ENCODE measurements at regions not wholly inside any gene's neighbourhood (a gene's known extent, or its start where the extent isn't known, plus 50 kb on each side); places are given as distances from the start of the nearest gene placed in this dataset.
A peak's percentile ranks its signal among the peaks of the same experiment; 100 is the strongest.
"Not testable (repeated sequence)": the region's sequence is repeated elsewhere in the genome, so short reads cannot be mapped to it uniquely, and the experiment has no call there.

DNA sequence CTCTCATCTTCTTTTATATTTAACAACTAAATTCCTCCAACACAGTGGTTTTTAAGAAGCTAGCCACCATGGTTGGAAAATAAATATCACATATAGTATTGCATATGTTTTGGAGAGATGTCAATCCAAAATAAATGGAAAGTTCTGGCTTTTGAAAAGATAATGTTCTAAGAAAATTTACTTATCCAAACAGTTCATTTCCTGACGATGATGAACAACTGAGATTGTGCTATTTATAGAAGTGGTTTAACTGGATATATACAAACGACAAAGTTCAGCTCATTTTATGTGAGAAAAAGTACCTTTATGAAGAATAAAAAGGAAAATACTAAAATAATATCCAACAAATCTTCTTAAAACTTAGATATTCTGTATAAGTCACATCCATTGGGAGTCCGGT, 174.7 kb downstream of the MZT1 start:
- Mint-ChIP-seq H3K4me3 (no peak overlapping the region), H3K36me3 (no peaks in the 10 kb centered on the region), H3K27me3 (no peaks in the 10 kb centered on the region), H3K4me1 (no peaks in the 10 kb centered on the region), H3K9me3 (peaks cover 0 to 3% (median 0%) of the 10 kb centered on the region in 5 donors), H3K27ac (no peak overlapping the region)
- Histone ChIP-seq H3K4me3 (ENCODE audit: low read length) (no peak overlapping the region), H3K36me3 (ENCODE audit: insufficient read depth, low read length) (no peaks in the 10 kb centered on the region), H3K4me1 (ENCODE audit: insufficient read depth, low read length) (no peaks in the 10 kb centered on the region), H3K9me3 (ENCODE audit: low read length) (no peaks in the 10 kb centered on the region), H3K27me3 (ENCODE audit: insufficient read depth, low read length, poor library complexity, severe bottlenecking) (no peaks in the 10 kb centered on the region), H3K27ac (ENCODE audit: low read depth, low read length) (no peak overlapping the region)
- no peak for DNase-seq
- ChIA-PET CTCF (no interaction called here), POLR2A (no interaction called here)

DNA sequence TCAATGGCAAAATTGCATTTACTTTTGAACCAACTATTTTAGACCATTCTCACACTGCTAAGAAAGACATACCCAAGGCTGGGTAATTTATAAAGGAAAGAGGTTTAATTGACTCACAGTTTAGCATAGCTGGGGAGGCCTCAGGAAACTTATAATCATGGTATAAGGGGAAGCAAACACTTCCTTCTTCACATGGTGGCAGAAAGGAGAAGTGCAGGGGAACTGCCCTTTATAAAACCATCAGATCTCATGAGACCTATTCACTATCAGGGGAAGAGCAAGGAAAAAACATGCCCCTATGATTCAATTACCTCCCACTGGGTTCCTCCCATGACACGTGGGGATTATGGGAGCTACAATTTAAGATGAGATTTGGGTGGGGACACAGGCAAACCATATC, 181.5 kb downstream of the MZT1 start:
- H3K4me3 Mint-ChIP-seq; DNase-seq; H3K27ac Mint-ChIP-seq; H3K9me3 Mint-ChIP-seq; H3K4me1 ChIP-seq (ENCODE audit: insufficient read depth, low read length); H3K27me3 Mint-ChIP-seq; H3K27me3 ChIP-seq (ENCODE audit: insufficient read depth, low read length, poor library complexity, severe bottlenecking); H3K9me3 ChIP-seq (ENCODE audit: low read length); H3K36me3 Mint-ChIP-seq; CTCF ChIA-PET; POLR2A ChIA-PET; H3K4me1 Mint-ChIP-seq; H3K36me3 ChIP-seq (ENCODE audit: insufficient read depth, low read length); H3K4me3 ChIP-seq (ENCODE audit: low read length); H3K27ac ChIP-seq (ENCODE audit: low read depth, low read length): not testable (repeated sequence)

DNA sequence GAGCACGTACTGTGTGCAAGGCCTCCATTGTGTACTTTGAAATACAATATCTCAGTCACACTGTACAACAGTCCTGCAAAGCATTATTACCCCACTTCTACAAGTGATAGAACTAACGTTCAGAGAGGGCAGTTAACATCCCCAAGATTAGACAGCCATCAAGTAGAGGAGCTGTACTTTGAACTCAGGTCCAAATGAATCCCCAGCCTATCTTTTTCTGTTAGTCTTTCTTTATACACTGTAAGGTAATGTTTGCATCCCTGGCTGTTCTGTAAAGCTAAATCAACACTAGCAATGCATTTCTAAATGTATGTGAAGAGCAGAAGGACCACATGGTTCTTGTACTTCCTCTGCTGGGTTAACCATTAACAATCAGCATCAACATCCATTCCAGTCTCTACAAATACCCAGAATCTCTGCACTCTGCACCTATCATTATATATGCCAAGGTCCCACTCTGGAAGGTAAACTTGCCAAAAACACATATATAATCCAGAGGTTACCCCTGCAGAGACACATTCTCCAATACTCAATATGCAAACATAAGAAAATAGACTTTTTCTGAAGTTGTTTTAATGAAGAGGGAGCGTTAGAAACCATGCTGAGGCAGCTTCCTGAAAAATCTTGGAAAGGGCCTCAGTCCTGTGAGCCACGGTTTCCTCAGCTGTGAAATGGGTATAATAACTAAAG, 182.3 kb downstream of the MZT1 start:
- Histone ChIP-seq H3K4me1 (ENCODE audit: insufficient read depth, low read length) (no peaks in the 10 kb centered on the region), H3K9me3 (ENCODE audit: low read length) (no peaks in the 10 kb centered on the region), H3K27ac (ENCODE audit: low read depth, low read length) (no peak overlapping the region), H3K36me3 (ENCODE audit: insufficient read depth, low read length) (no peaks in the 10 kb centered on the region), H3K4me3 (ENCODE audit: low read length) (no peak overlapping the region), H3K27me3 (ENCODE audit: insufficient read depth, low read length, poor library complexity, severe bottlenecking) (no peaks in the 10 kb centered on the region)
- H3K4me3 Mint-ChIP-seq = no peak overlapping the region
- ChIA-PET POLR2A (no interaction called here), CTCF (no interaction called here)
- H3K27me3 Mint-ChIP-seq = no peaks in the 10 kb centered on the region
- H3K27ac Mint-ChIP-seq = no peak overlapping the region
- no peaks in the 10 kb centered on the region for H3K4me1 Mint-ChIP-seq
- DNase-seq = no peak
- no peaks in the 10 kb centered on the region for H3K36me3 Mint-ChIP-seq
- peaks cover 0 to 3% (median 0%) of the 10 kb centered on the region in 5 donors for H3K9me3 Mint-ChIP-seq

DNA sequence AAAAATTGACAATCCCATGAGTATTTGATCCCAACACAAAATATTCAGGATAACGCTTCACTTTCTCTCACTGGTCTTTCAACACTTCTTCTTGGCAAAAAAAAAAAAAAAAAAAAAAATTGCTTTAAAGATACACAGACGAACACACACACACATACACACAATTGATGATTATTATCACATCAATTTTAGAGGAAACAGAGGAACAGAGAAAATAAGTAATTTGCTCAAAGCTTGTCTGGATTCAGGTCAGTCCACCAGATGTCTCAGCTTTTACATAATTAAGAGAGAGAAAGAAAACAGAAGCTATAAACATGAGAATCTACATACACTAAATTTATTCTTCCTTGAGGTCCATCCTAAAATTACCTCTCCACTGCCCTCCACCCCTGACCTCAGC, 183.4 kb downstream of the MZT1 start:
- H3K4me3 ChIP-seq (ENCODE audit: low read length) = no peak overlapping the region

DNA sequence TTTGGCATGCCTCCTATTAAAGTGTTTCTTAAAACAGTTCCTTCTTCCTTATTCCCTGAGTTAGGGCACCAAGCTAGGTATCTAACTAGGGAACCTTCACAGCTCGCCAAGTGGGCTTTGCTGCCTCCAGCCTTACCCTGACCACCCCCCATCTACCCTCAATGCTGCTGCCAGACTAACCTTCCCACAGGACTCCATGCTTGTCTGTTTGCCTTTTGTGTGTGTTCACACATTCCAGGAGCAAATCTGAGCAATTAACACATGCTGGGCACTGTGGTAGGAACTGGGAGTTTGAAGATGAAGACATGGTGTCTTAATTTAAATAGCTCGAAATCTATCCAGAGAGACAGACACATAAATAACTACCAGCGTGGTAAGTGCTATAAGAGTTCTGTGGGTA, 185.2 kb downstream of the MZT1 start:
- no peaks in the 10 kb centered on the region for H3K4me1 ChIP-seq (ENCODE audit: insufficient read depth, low read length)
- no peak overlapping the region for H3K27ac ChIP-seq (ENCODE audit: low read depth, low read length)
- H3K4me3 ChIP-seq (ENCODE audit: low read length) = no peak overlapping the region
- Mint-ChIP-seq H3K27ac (peak overlapping the region in 1 of 8 donors; percentile 1), H3K27me3 (peaks cover 0 to 2% of the 10 kb centered on the region in 2 donors), H3K9me3 (peaks cover 0 to 2% (median 0%) of the 10 kb centered on the region in 5 donors), H3K4me1 (no peaks in the 10 kb centered on the region), H3K36me3 (no peaks in the 10 kb centered on the region), H3K4me3 (no peak overlapping the region)
- no peaks in the 10 kb centered on the region for H3K27me3 ChIP-seq (ENCODE audit: insufficient read depth, low read length, poor library complexity, severe bottlenecking)
- CTCF ChIA-PET = no interaction called here
- no peaks in the 10 kb centered on the region for H3K36me3 ChIP-seq (ENCODE audit: insufficient read depth, low read length)
- no peak for DNase-seq
- no peaks in the 10 kb centered on the region for H3K9me3 ChIP-seq (ENCODE audit: low read length)
- POLR2A ChIA-PET = no interaction called here

More for the DNA sequence above, 183.4 kb downstream of the MZT1 start:
- no peaks in the 10 kb centered on the region for H3K36me3 Mint-ChIP-seq
- Histone ChIP-seq H3K4me1 (ENCODE audit: insufficient read depth, low read length) (no peaks in the 10 kb centered on the region), H3K27me3 (ENCODE audit: insufficient read depth, low read length, poor library complexity, severe bottlenecking) (no peaks in the 10 kb centered on the region), H3K27ac (ENCODE audit: low read depth, low read length) (no peak overlapping the region), H3K9me3 (ENCODE audit: low read length) (no peaks in the 10 kb centered on the region), H3K36me3 (ENCODE audit: insufficient read depth, low read length) (no peaks in the 10 kb centered on the region)
- no peaks in the 10 kb centered on the region for H3K4me1 Mint-ChIP-seq
- H3K4me3 Mint-ChIP-seq = no peak overlapping the region
- ChIA-PET CTCF (no interaction called here), POLR2A (no interaction called here)
- H3K27ac Mint-ChIP-seq = no peak overlapping the region
- no peaks in the 10 kb centered on the region for H3K27me3 Mint-ChIP-seq
- H3K9me3 Mint-ChIP-seq = peaks cover 0 to 3% (median 0%) of the 10 kb centered on the region in 5 donors
- no peak for DNase-seq

DNA sequence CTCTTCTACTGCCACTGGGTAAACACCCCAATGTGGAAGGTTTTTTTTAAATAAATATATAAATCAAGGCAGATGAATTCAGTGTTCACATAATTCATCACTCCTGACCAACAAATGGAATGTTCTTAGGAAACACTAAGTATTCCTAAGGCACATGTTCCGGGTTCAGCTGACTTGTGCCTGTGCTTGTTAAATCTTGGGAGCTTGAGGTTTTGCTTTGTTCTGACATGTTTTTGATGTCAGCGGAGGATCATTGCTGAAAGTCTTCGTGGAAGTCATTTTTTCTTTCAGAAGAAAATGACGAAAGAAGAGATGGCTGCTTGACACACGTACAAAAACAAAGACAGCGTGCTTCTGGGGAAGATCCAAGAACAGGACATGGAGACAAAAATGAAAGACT, 185.8 kb downstream of the MZT1 start:
- Histone ChIP-seq H3K4me1 (ENCODE audit: insufficient read depth, low read length) (no peaks in the 10 kb centered on the region), H3K9me3 (ENCODE audit: low read length) (no peaks in the 10 kb centered on the region), H3K36me3 (ENCODE audit: insufficient read depth, low read length) (no peaks in the 10 kb centered on the region), H3K27me3 (ENCODE audit: insufficient read depth, low read length, poor library complexity, severe bottlenecking) (no peaks in the 10 kb centered on the region), H3K4me3 (ENCODE audit: low read length) (no peak overlapping the region), H3K27ac (ENCODE audit: low read depth, low read length) (no peak overlapping the region)
- no peak for DNase-seq
- no peaks in the 10 kb centered on the region for H3K4me1 Mint-ChIP-seq
- H3K27ac Mint-ChIP-seq = no peak overlapping the region
- peaks cover 0 to 2% of the 10 kb centered on the region in 2 donors for H3K27me3 Mint-ChIP-seq
- H3K4me3 Mint-ChIP-seq = no peak overlapping the region
- H3K36me3 Mint-ChIP-seq = no peaks in the 10 kb centered on the region
- peaks cover 0 to 2% (median 0%) of the 10 kb centered on the region in 5 donors for H3K9me3 Mint-ChIP-seq
- ChIA-PET CTCF (interaction anchor here (0.5 kb wide), 1 partner anchor 268 kb away, joined by 5 read pairs; no protein-coding TSS in a partner anchor), POLR2A (no interaction called here)

DNA sequence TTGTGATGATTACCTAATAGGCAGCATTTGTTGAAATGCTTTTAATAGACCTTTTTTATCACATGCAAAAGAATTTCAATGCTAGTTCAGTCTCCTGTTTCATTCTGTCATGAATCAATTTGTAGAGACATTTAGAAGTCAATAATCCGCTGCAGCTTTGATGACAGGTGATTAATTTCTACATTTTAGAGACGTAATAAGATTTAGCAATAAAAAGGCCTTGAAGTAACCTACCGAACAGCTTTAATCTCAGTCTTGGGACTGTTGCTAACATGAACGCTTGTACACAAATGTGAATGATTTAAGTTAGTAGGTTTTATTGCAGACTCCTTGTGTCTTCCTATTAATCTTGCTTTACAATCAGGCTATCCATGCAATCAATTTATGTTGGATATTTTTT, 186.5 kb downstream of the MZT1 start:
- POLR2A ChIA-PET = no interaction called here

DNA sequence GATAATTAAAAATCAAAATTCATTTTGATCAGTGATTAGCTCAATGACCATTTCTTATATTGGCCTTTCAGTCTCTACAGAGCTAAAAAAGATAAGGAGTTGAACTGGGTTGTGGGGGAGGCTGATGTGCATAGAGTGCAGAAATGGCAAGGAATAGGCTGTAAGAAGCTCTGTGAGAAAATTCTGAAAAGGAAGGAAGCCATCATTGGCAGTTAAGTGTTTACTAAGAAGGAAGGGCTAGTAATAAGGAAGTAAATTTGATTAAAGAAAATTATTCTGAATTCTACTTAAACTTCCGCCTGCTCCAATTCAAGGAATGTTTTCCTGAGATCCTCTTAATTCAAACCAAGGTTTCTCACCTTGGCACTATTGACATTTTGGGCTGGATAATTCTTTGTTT, 187.5 kb downstream of the MZT1 start:
- Histone ChIP-seq H3K4me1 (ENCODE audit: insufficient read depth, low read length) (no peaks in the 10 kb centered on the region), H3K9me3 (ENCODE audit: low read length) (no peaks in the 10 kb centered on the region), H3K36me3 (ENCODE audit: insufficient read depth, low read length) (no peaks in the 10 kb centered on the region), H3K4me3 (ENCODE audit: low read length) (no peak overlapping the region), H3K27me3 (ENCODE audit: insufficient read depth, low read length, poor library complexity, severe bottlenecking) (no peaks in the 10 kb centered on the region), H3K27ac (ENCODE audit: low read depth, low read length) (no peak overlapping the region)
- DNase-seq = no peak
- H3K4me3 Mint-ChIP-seq = no peak overlapping the region
- POLR2A ChIA-PET = no interaction called here
- peaks cover 0 to 2% (median 0%) of the 10 kb centered on the region in 5 donors for H3K9me3 Mint-ChIP-seq
- H3K27ac Mint-ChIP-seq = no peak overlapping the region
- H3K27me3 Mint-ChIP-seq = peaks cover 0 to 5% of the 10 kb centered on the region in 2 donors
- no peaks in the 10 kb centered on the region for H3K4me1 Mint-ChIP-seq
- CTCF ChIA-PET = no interaction called here
- H3K36me3 Mint-ChIP-seq = no peaks in the 10 kb centered on the region

More for the DNA sequence above, 186.5 kb downstream of the MZT1 start:
- Mint-ChIP-seq H3K4me1 (no peaks in the 10 kb centered on the region), H3K27ac (no peak overlapping the region), H3K9me3 (peaks cover 0 to 2% (median 0%) of the 10 kb centered on the region in 5 donors), H3K36me3 (no peaks in the 10 kb centered on the region), H3K27me3 (peaks cover 0 to 3% of the 10 kb centered on the region in 2 donors), H3K4me3 (no peak overlapping the region)
- CTCF ChIA-PET = no interaction called here
- H3K4me1 ChIP-seq (ENCODE audit: insufficient read depth, low read length) = no peaks in the 10 kb centered on the region
- H3K27ac ChIP-seq (ENCODE audit: low read depth, low read length) = no peak overlapping the region
- no peaks in the 10 kb centered on the region for H3K36me3 ChIP-seq (ENCODE audit: insufficient read depth, low read length)
- no peaks in the 10 kb centered on the region for H3K9me3 ChIP-seq (ENCODE audit: low read length)
- no peaks in the 10 kb centered on the region for H3K27me3 ChIP-seq (ENCODE audit: insufficient read depth, low read length, poor library complexity, severe bottlenecking)
- no peak overlapping the region for H3K4me3 ChIP-seq (ENCODE audit: low read length)
- no peak for DNase-seq
